Epithelial cell of proximal tubule (primary cell): ENCODE measurements at regions not wholly inside any gene's neighbourhood (a gene's known extent, or its start where the extent isn't known, plus 50 kb on each side); places are given as distances from the start of the nearest gene placed in this dataset.

ENCODE experiments used
- DNase-seq: peaks from one replicate; pipeline ENCODE4 v3.0.0-alpha.2; 2011; ENCODE audit warnings: low read depth
- H3K4me3 ChIP-seq: 2 replicates; pipeline ENCODE4 v1.5.1; 2011; ENCODE audit warnings: low read depth, mild to moderate bottlenecking, low read length
- CTCF ChIP-seq: conservative IDR thresholded peaks from 2 replicates; pipeline ENCODE4 v1.5.1; 2012; ENCODE audit warnings: low read depth, mild to moderate bottlenecking, low read length

- no peak for DNase-seq
- no peak for TF ChIP-seq CTCF
- H3K4me3 ChIP-seq, result no peak overlapping the region
Observed at GRCh38 chr22:19652316-19652715, 62.0 kb upstream of the SEPTIN5 start.

GRCh38 chr22:19654338-19654987 is 59.8 kb upstream of the SEPTIN5 start:
- no peak overlapping the region for H3K4me3 ChIP-seq
- no peak for DNase-seq
- TF ChIP-seq CTCF, result no peak

GRCh38 chr22:19655399-19655798 is 58.9 kb upstream of the SEPTIN5 start:
- no peak overlapping the region for H3K4me3 ChIP-seq
- DNase-seq, result no peak
- TF ChIP-seq CTCF, result no peak

- no peak for TF ChIP-seq CTCF
- DNase-seq, result no peak
- H3K4me3 ChIP-seq, result no peak overlapping the region
Observed at GRCh38 chr22:19656541-19657251, 57.6 kb upstream of the SEPTIN5 start.

GRCh38 chr22:19657252-19658056 is 56.8 kb upstream of the SEPTIN5 start:
- no peak for DNase-seq
- no peak for TF ChIP-seq CTCF
- no peak overlapping the region for H3K4me3 ChIP-seq

- DNase-seq, result no peak
- TF ChIP-seq CTCF, result no peak
- no peak overlapping the region for H3K4me3 ChIP-seq
Observed at GRCh38 chr22:19658057-19658966, 56.0 kb upstream of the SEPTIN5 start.
